Muscle of leg (tissue), 3 donors: ENCODE measurements at regions not wholly inside any gene's neighbourhood (a gene's known extent, or its start where the extent isn't known, plus 50 kb on each side); places are given as distances from the start of the nearest gene placed in this dataset.

Source experiments
- DNase-seq: peaks from one replicate; pipeline ENCODE4 v3.0.0; 2013
- H3K27ac ChIP-seq: one replicate; pipeline ENCODE4 v1.5.1; 2013; ENCODE audit warnings: mild to moderate bottlenecking, low read length, control low read depth
- H3K27me3 ChIP-seq: one replicate; pipeline ENCODE4 v1.6.1; 2013; ENCODE audit warnings: low read length; ENCODE audit not compliant: control insufficient read depth, insufficient read depth
- H3K36me3 ChIP-seq: one replicate; pipeline ENCODE4 v1.6.1; 2013; ENCODE audit warnings: low read length; ENCODE audit not compliant: control insufficient read depth, insufficient read depth
- H3K4me1 ChIP-seq: one replicate; pipeline ENCODE4 v1.6.1; 2013; ENCODE audit warnings: low read length; ENCODE audit not compliant: control insufficient read depth, insufficient read depth
- H3K4me3 ChIP-seq: one replicate; pipeline ENCODE4 v1.5.1; 2013; ENCODE audit warnings: low read length, control low read depth
- H3K9me3 ChIP-seq: replicated peaks from 2 replicates; pipeline ENCODE4 v1.6.1; 2013; ENCODE audit warnings: low read depth, low read length; ENCODE audit not compliant: control insufficient read depth
- WGBS: methylation state at CpG from one replicate; pipeline ENCODE4 v1.1.5; 2013; ENCODE audit warnings: missing lambda C conversion rate; ENCODE audit not compliant: insufficient coverage; 5-methylcytosine and 5-hydroxymethylcytosine counted together

DNA sequence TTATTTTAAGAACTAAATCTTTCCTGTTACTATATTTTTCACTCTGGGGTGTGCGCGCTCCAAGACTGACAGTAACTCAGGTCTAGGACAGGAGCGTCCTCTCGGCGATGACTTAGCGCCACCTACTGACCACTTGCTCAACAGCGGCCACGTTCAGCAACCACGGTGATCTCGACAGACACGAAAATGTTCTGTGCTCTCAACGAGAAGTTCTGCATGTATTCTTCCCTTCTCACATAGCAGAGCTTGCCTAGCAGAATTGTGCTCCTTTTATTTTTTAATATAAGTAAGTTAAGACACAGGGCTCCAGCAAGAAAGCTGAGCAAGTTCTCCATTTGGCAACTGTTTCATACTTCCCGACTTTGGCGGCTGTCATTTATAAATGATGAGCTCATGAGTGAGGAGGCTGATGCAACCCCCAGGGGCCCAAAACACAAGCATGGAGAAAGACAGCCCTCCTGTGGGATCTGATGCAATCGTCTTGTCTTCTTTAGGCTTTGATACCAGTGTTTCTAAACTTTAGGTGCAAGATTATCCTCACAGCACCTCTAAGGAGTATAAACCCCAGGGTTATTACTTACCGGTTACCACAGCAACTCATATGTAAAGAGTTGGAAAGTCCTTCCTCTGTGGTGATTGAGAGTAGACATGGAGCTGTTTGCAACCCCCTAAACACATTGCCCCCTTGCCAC lies 92.6 kb downstream of the HHIPL2 start:
- H3K4me3 ChIP-seq = no peak overlapping the region
- DNase-seq = peak; percentile 93
- H3K27me3 ChIP-seq = no peaks in the 10 kb centered on the region
- peak overlapping the region; percentile 48 for H3K27ac ChIP-seq
- peaks cover 14% of the 10 kb centered on the region for H3K4me1 ChIP-seq
- H3K36me3 ChIP-seq = no peaks in the 10 kb centered on the region
- 9% methylated on average over 11 of the region's 16 CpGs for WGBS
- H3K9me3 ChIP-seq = peaks cover 16% of the 10 kb centered on the region

DNA sequence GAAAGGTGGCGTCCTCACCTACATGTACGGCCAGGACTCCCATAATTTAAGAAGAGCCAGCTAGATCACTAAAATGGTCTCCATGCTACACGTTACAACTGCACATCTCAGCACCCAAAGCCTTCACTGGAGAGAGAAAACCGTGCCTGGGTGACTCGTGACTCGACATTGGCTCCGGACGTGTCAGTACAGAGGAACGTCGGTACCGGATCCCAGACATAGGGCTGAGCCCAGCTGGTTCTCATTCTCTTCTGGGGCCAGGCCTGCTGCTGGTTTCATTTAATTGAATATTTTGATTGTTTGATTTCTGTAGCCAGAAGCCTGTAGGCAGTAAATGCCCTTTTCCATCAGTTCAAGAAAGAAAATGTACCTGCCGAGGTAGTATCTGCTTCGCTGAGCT lies 93.1 kb downstream of the HHIPL2 start:
- no peaks in the 10 kb centered on the region for H3K27me3 ChIP-seq
- no peaks in the 10 kb centered on the region for H3K36me3 ChIP-seq
- H3K27ac ChIP-seq = no peak overlapping the region
- WGBS = 23% methylated on average over 11 of the region's 13 CpGs
- peaks cover 16% of the 10 kb centered on the region for H3K9me3 ChIP-seq
- no peak overlapping the region for H3K4me3 ChIP-seq
- no peak for DNase-seq
- peaks cover 14% of the 10 kb centered on the region for H3K4me1 ChIP-seq

DNA sequence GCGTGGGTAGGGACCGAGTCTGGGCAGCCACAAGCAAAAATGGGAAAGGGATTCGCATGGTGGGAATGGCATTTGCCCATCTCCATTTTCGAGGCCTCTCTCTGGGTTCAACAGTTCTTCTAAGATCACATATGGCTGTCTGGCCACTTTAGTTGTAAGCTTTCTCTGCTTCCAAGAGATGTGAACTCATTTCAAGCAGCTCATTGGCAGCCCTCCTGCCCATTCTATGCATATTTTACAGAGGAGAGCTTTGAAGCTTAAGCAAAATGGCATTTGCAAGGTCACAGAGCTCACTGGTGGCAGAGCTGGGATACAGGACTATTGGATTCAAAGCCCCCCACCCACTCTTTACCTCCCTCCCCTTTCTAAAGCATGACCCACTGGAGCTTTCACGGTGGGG lies 93.7 kb downstream of the HHIPL2 start:
- peak; percentile 42 for DNase-seq
- peaks cover 16% of the 10 kb centered on the region for H3K9me3 ChIP-seq
- no peak overlapping the region for H3K27ac ChIP-seq
- 86% methylated on average over 4 of the region's 5 CpGs for WGBS
- H3K36me3 ChIP-seq = no peaks in the 10 kb centered on the region
- no peak overlapping the region for H3K4me3 ChIP-seq
- no peaks in the 10 kb centered on the region for H3K27me3 ChIP-seq
- peaks cover 14% of the 10 kb centered on the region for H3K4me1 ChIP-seq

DNA sequence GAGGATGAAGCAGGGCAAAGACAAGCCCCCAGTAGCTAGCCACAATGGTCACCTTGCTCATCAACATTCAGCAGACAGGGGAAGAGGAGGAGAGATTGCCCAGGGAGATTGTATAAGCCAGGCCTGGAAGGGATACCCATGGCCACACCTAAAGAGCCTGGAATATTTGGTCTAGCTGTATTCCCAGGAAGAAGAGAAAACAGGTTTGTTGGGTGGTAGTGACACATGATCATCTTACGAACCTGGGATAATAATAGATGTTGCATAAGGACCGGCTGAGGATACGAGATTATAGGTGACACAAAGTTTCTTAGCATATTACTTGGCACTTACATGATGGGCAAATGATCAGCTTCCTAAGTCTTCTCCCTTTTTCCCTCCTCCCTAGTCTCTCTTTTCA lies 95.9 kb downstream of the HHIPL2 start:
- H3K27me3 ChIP-seq = no peaks in the 10 kb centered on the region
- H3K36me3 ChIP-seq = no peaks in the 10 kb centered on the region
- 80% methylated on average over 2 of the region's 3 CpGs for WGBS
- no peak for DNase-seq
- no peak overlapping the region for H3K27ac ChIP-seq
- H3K9me3 ChIP-seq = peaks cover 3% of the 10 kb centered on the region
- H3K4me1 ChIP-seq = peaks cover 14% of the 10 kb centered on the region
- no peak overlapping the region for H3K4me3 ChIP-seq

DNA sequence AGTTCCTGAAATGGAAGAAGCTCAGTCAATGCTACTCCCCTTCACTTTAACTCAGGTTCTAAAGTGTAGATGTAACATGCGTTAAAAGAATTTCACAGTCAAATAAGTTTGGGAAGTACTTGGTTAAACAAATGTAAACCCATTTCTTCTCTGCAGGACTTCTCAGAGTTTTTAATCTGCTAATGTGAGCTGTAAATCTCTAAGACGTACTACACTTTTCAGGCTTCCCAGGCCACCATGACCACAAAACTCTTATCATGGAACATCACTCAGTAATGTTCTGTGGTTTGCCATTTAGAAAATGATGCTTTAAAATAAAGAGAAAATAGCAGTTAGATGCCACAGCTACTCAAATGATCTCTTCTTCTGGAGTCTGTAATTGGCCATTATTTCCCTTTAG lies 104.3 kb downstream of the HHIPL2 start:
- no peaks in the 10 kb centered on the region for H3K27me3 ChIP-seq
- no CpG with 5 or more reads among the region's 2 CpGs for WGBS
- H3K4me3 ChIP-seq = no peak overlapping the region
- no peaks in the 10 kb centered on the region for H3K4me1 ChIP-seq
- H3K36me3 ChIP-seq = no peaks in the 10 kb centered on the region
- H3K27ac ChIP-seq = no peak overlapping the region
- DNase-seq = no peak
- H3K9me3 ChIP-seq = no peaks in the 10 kb centered on the region

DNA sequence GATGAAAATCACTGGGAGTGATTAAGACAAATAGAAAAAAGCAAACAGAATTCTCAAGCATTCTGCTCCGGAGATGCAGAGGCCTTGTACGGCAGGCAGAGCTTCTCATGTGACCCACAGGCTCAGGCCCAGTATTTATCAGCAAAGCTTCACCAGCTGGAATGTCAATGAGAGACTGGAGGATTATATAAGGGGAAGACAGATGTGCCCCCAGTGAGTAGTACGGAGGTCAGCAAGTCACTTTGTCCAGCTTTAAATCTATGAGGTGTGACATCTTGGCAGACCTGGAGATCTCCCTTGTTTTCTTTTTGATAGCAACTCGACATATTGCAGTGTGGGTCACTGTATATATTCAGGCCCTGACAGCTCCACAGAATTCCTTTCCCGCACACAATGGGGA lies 106.8 kb downstream of the HHIPL2 start:
- no peaks in the 10 kb centered on the region for H3K27me3 ChIP-seq
- H3K27ac ChIP-seq = no peak overlapping the region
- H3K9me3 ChIP-seq = no peaks in the 10 kb centered on the region
- no peak overlapping the region for H3K4me3 ChIP-seq
- no peaks in the 10 kb centered on the region for H3K4me1 ChIP-seq
- DNase-seq = no peak
- H3K36me3 ChIP-seq = no peaks in the 10 kb centered on the region
- 18% methylated on average over 3 of the region's 5 CpGs for WGBS

DNA sequence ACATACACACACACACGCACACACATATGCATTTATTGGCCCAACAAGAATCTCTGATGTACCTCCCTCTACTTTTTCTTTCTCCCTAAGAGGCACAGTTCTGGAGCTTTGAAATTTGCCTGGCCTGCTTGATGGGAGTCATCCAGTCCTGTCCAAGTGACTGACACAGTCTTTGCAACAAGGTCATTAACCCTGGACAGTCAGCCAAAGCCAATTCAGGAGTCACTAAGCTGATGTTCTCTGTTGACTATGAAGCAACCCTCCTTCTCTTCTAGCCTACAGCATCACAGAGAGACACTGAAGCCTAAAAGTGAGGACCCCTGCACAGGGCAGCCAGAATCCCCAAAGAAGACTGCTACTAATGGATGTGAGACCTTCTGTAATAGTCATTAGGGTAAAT lies 123.1 kb downstream of the HHIPL2 start:
- Histone ChIP-seq H3K4me1 (no peaks in the 10 kb centered on the region), H3K36me3 (no peaks in the 10 kb centered on the region), H3K4me3 (no peak overlapping the region), H3K27ac (no peak overlapping the region), H3K27me3 (no peaks in the 10 kb centered on the region), H3K9me3 (no peaks in the 10 kb centered on the region)
- DNase-seq = no peak
- 80% methylated on average over 1 of the region's 1 CpG for whole genome bisulfite sequencing

DNA sequence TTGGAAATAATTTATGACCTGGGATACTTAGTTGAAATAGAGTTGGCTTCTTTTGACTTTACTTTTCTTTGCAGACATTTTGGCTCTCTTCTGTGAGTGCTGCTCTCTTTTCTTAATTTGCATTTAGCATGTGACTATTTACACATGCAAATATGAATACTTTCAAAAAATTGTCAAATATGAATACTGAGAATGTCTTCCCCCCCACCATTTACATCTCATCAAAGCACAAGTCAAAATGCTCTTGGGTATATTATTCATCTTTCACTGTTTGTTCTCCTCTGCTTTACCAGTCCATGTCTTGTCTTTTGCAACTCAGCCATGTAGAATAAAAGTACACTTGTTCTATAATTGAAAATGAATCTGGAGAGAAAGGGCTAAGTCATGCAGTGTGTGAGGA lies 126.5 kb downstream of the HHIPL2 start:
- no peaks in the 10 kb centered on the region for H3K27me3 ChIP-seq
- H3K36me3 ChIP-seq = no peaks in the 10 kb centered on the region
- no peak overlapping the region for H3K4me3 ChIP-seq
- H3K4me1 ChIP-seq = no peaks in the 10 kb centered on the region
- no peaks in the 10 kb centered on the region for H3K9me3 ChIP-seq
- DNase-seq = no peak
- no peak overlapping the region for H3K27ac ChIP-seq

DNA sequence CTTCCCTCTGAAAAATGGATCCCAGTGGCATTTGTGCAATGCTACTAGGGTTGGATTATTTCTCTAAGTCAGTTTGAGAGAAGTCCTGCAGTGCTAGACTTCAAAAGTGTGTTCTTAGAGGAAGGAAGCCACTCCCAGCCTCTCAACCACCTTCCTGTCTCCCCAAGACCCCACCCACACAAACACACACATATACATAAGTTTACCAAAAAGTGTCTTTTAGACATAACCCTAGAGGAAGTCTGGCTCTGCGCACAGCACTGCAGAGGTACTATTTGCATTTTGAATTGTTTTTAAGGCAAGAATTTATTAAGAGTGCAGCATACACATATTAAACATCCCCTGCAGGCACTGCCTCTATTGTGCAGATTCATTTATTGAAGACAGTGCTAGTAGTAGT lies 127.3 kb downstream of the HHIPL2 start:
- no peaks in the 10 kb centered on the region for H3K36me3 ChIP-seq
- no peaks in the 10 kb centered on the region for H3K9me3 ChIP-seq
- H3K4me1 ChIP-seq = no peaks in the 10 kb centered on the region
- no peaks in the 10 kb centered on the region for H3K27me3 ChIP-seq
- no peak overlapping the region for H3K27ac ChIP-seq
- WGBS = no CpG with 5 or more reads among the region's 1 CpG
- DNase-seq = no peak
- no peak overlapping the region for H3K4me3 ChIP-seq

DNA sequence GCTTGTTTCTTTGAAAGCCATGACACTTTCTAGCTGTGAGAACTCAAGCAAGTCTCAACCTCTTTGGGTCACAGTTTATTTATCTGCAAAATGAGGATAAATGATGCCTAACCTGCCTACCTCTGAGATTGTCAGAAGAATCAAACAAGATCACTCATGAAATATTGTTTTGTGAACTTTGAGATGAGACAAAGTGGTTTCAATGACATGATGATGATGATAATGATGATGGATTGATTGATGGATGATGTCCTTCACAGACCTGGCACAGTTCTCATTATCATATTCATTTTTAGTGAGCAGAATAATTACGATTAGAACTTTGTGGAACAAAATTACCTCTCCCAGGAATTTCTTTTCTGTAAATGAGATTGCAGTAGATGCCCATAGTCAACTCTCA lies 129.2 kb downstream of the HHIPL2 start:
- Histone ChIP-seq H3K9me3 (no peaks in the 10 kb centered on the region), H3K4me3 (no peak overlapping the region), H3K27ac (no peak overlapping the region), H3K36me3 (no peaks in the 10 kb centered on the region), H3K27me3 (no peaks in the 10 kb centered on the region), H3K4me1 (no peaks in the 10 kb centered on the region)
- no CpG with 5 or more reads among the region's 1 CpG for WGBS
- no peak for DNase-seq

DNA sequence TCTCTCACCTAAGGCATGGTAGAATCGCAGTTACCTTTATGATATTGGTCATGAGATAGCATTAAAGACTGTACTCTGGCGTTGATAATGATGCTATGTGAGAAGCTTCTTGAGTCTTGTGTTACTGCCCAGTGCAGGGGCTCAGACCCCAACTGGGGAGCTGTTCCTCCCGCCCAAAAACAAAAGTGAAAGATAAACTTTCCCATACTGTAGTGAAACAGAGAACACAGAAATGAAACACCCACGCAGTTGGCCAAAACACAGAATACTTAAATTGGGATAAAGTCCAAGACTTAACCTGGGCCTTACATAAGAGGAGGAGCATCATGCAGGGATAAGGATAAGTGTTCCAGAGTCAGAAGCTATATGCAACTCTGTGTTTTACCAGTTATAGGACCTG lies 130.6 kb downstream of the HHIPL2 start:
- Histone ChIP-seq H3K4me3 (no peak overlapping the region), H3K4me1 (no peaks in the 10 kb centered on the region), H3K27ac (no peak overlapping the region), H3K36me3 (no peaks in the 10 kb centered on the region), H3K9me3 (no peaks in the 10 kb centered on the region), H3K27me3 (no peaks in the 10 kb centered on the region)
- DNase-seq = no peak
- WGBS = no CpG with 5 or more reads among the region's 4 CpGs
